ENCODE measurements at regions not wholly inside any gene's neighbourhood (a gene's known extent, or its start where the extent isn't known, plus 50 kb on each side); places are given as distances from the start of the nearest gene placed in this dataset.
A peak's percentile ranks its signal among the peaks of the same experiment; 100 is the strongest.

- DNase-seq (ENCODE audit: low spot score) = no peak
Observed at GRCh38 chr5:2213121-2213730, 330.5 kb upstream of the IRX4 start.

DNA sequence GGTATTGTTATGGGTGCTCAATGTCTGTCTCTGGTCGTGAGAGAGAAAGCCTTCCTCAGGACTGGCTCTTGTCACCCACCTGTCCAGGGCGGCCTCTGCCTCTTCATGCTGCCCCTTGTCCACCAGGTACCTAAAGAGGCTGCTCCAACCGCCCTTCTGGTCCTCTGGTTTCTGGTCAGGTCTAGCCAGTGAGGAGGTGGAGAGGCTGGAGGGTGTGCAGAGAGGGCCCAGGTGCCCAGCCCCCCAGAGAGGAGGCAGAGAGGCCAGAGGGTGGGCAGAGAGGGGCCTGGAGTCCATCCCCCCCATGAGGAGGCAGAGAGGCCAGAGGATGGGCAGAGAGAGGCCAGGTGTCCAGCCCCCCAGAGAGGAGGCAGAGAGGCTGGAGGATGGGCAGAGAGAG, 329.8 kb upstream of the IRX4 start:
- intact Hi-C loops (cut with DNase I) = no loop called here
- no peak for DNase-seq (ENCODE audit: low spot score)

More at GRCh38 chr5:2213121-2213730, 330.5 kb upstream of the IRX4 start:
- intact Hi-C loops (cut with DNase I) = no loop called here

DNA sequence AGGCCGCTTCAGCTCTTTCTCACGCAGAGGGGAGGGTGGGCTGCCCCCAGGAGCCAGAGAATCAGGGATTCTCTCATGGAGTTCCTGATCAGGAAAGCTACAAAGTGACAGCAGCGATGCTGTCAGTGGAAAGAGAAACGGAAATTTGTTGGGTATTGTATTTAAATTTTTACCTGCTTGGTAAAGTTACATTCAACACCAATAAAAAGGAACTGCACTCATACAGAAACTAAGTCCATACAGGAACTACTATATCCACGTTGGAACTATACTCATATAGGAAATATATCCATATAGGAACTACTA, 325.5 kb upstream of the IRX4 start:
- no peak for DNase-seq (ENCODE audit: low spot score)
- intact Hi-C loops (cut with DNase I) = no loop called here

- no peak for DNase-seq (ENCODE audit: low spot score)
- intact Hi-C loops (cut with DNase I) = no loop called here
Observed at GRCh38 chr5:2207416-2208238, 324.9 kb upstream of the IRX4 start.

GRCh38 chr5:2207109-2207399, 324.3 kb upstream of the IRX4 start:
- no peak for DNase-seq (ENCODE audit: low spot score)
- intact Hi-C loops (cut with DNase I) = no loop called here

- DNase-seq (ENCODE audit: low spot score) = peak; percentile 70
- intact Hi-C loops (cut with DNase I) = no loop called here
Observed at GRCh38 chr5:2206293-2207108, 323.8 kb upstream of the IRX4 start.

DNA sequence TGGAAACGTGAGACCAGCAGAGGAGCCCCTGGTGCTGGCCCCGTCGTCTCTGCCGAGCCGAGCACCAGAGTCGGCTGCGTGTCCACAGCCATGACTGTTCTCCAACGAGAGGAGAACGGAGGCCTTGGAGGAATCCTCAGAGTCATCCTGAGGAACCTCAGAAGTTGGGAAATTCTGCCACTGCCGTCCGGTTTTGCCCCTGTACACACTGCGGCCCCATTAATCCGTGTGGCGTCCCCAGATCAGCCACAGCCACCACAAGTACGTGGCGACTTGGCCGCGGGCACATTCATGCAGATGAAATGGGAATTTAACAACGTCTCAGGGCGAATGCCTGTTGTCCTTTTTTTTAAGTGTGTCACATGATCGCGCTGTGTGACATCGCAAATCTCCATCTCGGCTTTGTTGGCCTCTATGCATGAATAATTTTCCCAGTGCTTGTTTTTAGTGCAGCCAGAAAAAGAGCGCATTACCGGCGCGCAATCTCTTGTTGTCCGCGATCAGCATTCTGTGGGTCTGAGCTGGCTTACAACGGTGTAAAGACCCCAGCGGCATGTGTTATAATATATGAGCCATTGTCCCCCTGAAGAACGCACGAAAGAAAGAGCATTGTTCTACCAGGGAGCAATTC, 323.0 kb upstream of the IRX4 start:
- DNase-seq (ENCODE audit: low spot score) = no peak
- intact Hi-C loops (cut with DNase I) = no loop called here

GRCh38 chr5:2205185-2205585, 322.5 kb upstream of the IRX4 start:
- intact Hi-C loops (cut with DNase I) = no loop called here
- no peak for DNase-seq (ENCODE audit: low spot score)

DNA sequence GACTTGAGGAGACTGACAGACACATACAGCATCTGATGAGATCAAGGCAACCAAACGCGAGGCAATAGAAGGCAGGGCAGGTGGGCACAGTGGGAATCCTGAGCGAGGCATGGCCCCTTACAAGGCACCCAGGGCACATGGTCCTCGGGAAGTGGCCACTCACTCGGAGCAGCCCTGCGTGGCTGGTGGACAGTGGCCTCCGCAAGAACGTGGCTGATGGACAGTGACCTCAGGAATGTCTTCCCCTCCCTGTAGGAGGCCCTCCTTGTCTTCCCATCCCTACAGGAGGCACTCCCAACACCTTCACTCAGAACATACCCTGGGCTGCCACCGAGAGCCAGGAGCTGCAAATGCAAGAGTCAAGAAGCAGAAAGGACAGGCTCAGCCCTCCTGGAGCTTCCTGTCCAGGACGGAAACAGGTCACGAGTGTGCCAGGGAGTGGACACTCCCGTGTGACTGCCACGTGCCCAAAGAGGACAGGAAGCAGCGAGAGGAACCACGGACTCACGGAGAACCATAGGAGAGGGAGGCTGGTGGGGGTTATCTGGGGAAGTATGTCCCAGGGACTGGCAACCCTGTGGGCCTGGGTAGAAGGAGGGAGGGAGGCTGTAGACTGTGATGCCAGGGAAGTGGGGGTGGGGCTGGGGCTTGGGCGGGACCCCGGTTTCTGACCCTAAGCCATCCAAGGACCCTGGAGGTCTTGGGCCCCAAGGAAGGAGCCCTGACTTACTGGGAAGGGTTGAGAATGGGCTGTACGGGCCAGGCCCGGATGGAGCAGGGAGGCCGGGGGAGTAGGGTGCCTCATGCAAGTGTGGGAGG, 321.9 kb upstream of the IRX4 start:
- intact Hi-C loops (cut with DNase I) = no loop called here
- DNase-seq (ENCODE audit: low spot score) = no peak

- intact Hi-C loops (cut with DNase I) = no loop called here
- no peak for DNase-seq (ENCODE audit: low spot score)
Observed at GRCh38 chr5:2203774-2204173, 321.0 kb upstream of the IRX4 start.

- intact Hi-C loops (cut with DNase I) = no loop called here
- DNase-seq (ENCODE audit: low spot score) = no peak
Observed at GRCh38 chr5:2201832-2202231, 319.1 kb upstream of the IRX4 start.

DNA sequence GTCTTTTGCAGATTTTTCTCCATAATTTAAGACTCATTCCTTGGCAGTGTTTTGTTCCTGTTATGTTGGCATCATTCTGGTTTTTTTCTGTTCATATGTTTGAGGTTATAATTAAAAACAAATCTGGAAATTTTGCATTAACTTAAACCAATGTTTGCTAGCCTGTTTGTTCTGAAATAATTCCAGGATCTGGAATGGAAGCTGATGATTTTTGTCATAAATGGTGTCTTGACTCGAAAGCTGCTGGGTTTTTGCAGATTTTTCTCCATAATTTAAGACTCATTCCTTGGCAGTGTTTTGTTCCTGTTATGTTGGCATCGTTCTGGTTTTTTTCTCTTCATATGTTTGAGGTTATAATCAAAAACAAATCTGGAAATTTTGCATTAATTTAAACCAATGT, 318.7 kb upstream of the IRX4 start:
- no peak for DNase-seq (ENCODE audit: low spot score)
- intact Hi-C loops (cut with DNase I) = no loop called here

DNA sequence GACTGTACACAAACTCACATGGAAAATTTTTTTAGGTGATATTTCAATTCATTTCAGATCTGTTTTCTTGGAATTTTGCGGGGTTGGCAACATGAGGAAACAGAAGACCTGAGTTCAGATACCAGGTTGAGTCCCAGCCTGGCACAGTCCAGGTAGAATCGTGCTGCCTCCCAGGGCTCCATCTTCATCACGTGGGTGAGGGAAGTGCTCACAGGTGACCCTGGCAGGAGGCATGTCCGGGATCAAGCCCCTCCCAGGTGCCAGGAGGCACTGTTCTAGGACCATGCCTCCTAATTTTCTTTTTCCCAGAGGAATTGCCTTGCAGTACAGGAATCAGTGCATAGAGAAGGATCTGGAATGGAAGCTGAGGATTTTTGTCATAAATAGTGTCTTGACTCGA, 318.3 kb upstream of the IRX4 start:
- intact Hi-C loops (cut with DNase I) = no loop called here
- no peak for DNase-seq (ENCODE audit: low spot score)

GRCh38 chr5:2200261-2200950, 317.7 kb upstream of the IRX4 start:
- DNase-seq (ENCODE audit: low spot score) = peak; percentile 44
- intact Hi-C loops (cut with DNase I) = no loop called here

DNA sequence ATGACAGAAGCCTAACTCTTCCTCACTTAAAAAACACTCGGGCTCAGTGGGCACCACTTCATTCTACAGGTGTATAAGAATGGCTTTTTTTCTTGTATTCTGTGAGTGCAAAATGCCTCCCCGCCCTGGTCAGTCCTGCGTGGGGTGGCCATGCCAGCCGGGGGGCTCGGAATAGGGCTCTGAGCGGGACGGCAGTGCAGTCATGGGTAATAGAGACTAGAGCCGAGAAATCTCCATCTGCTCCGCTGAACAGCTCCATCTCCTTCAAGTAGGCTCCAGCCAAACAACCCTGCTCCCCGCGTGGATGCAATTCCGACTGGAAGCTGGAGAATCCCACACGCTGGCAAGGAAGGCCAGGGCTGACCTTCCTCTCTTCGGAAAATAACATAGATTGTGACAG, 317.0 kb upstream of the IRX4 start:
- DNase-seq (ENCODE audit: low spot score) = no peak
- intact Hi-C loops (cut with DNase I) = no loop called here

DNA sequence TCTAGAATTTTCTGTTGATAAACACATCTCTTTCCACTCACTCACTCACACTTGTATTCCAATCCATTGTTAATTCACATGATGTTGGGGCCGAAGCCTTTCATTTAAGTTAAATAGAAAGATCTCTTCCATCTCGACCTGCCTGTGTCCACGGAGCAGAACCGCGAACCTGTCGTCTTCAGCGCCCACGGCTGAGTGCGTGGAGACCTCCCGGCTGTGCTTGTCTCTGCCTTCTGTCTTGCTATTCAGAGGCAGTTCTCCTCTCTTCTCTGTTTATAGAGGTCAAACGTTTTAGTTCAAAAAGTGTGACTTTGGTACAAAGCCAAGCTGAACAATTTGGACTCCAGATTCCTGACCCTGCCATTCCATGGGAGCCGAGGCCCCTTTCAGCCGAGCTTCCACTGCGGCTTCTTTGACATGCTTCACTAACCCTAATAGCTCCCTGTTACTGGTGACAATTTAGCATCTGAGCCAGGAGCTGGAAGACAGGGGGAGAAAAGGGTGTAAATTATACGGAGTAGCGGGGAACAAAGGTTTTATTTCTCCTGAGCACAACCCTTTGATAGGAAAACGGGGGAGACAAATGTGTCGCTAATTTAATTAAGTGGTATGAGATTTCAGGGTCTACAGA, 314.4 kb upstream of the IRX4 start:
- DNase-seq (ENCODE audit: low spot score) = peak; percentile 66
- intact Hi-C loops (cut with DNase I) = no loop called here

DNA sequence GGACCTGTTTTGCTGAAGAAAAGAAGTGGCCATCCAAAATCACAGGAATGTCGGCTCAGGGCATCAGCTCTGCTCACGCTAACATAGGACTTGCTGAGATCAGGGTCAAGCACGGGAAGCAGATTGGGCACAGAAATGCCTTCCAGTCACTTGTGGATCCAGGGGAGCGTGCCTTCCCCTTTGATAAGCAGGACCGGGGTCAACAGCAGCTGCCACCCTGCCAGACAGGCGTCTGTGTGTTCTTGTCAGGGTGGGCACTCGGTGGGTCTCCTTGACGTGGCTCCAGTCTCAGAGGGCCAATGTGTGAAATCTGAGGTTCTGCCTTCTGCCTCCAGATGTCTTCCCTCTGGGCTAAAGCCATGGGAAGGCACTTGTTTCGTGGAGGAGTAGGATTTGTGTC, 313.7 kb upstream of the IRX4 start:
- DNase-seq (ENCODE audit: low spot score) = no peak
- intact Hi-C loops (cut with DNase I) = no loop called here

- intact Hi-C loops (cut with DNase I) = no loop called here
- no peak for DNase-seq (ENCODE audit: low spot score)
Observed at GRCh38 chr5:2194949-2195348, 312.2 kb upstream of the IRX4 start.

GRCh38 chr5:2194236-2194555, 311.5 kb upstream of the IRX4 start:
- DNase-seq (ENCODE audit: low spot score) = no peak
- intact Hi-C loops (cut with DNase I) = no loop called here
